GM18502 (cell line): ENCODE measurements at regions not wholly inside any gene's neighbourhood (a gene's known extent, or its start where the extent isn't known, plus 50 kb on each side); places are given as distances from the start of the nearest gene placed in this dataset.
"Not testable (repeated sequence)": the region's sequence is repeated elsewhere in the genome, so short reads cannot be mapped to it uniquely, and the experiment has no call there.

Source experiments
- ATAC-seq: cut with Tn5 transposase; IDR thresholded peaks from one replicate; pipeline ENCODE4 v1.9.1; 2021; ENCODE audit warnings: mild to moderate bottlenecking; ENCODE audit not compliant: unreplicated experiment, poor library complexity

DNA sequence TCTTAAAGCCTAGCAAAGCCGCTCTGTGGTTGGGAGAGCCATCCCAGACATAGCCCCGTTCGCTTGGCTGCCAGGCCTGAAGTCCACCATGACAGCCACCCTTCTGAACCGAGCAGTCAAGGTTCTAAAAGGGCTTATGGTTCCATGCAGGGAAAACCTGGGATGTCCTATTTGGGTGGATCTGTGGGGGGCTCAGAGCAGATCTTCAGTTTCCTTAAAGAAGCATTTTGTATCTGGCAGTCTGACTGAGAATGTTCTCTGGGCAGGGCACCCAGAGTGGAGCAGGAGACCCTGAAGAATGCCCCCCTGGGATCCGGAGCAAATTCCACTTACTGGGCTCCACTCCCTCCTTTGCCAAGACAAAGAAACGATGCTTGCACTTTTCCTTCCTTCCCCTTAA lies 127.2 kb downstream of the IRX5 start:
- no peak for ATAC-seq

DNA sequence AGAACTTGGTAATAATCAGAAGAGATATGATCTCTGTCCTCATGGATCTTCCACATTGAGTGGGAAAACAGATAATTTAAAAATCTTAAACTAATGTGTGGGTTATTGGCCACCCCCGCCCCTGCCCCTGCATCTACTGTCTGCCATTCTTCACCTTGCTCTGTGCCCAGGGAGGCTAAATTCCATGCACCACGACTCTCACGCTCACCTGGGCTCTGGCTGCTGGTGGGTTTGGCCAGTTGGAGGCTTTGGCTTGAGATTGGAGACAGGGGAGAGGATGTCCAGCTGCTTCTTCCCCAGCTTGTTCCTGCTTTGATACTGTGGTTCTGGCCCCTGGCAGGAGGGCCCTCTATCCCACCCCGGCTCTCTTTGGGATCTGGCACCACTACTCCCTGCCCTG lies 127.9 kb downstream of the IRX5 start:
- no peak for ATAC-seq

DNA sequence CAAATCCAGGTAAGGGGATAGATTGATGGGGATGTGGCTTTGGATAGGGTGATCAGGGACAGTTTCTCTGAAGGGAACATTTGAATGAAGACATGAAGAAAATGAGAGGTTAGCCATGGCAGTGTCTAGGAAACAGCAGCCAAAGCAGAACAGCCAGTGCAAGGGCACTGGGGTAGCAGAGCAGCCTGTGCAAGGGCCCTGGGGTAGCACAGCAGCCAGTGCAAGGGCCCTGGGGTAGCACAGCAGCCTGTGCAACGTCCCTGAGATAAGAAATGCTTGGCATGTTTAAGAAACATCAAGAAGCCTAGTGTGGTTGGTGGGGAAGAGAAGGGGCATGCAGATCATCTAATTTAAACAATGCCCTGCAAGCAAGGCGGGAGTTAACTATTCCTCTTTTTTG lies 128.5 kb downstream of the IRX5 start:
- ATAC-seq = no peak

DNA sequence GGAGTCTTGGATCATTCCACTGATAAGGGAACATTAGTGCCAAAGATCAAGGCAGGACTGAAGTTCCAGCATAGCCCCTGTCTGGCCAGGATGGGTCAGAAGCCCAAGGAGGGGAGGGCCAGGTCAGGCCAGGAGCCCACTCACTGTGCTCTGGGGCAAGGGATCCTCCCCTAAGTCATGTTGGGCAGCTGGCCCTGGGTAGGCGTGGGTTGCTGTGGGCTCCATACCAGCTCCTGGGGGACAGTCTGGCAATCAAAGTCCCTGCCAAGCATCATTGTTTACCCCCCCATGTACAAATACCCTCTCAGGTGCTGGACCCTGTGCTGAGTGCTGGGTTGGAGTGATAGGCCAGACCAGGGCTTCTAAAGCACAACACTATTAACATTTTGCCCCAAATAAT lies 130.5 kb downstream of the IRX5 start:
- ATAC-seq = no peak

DNA sequence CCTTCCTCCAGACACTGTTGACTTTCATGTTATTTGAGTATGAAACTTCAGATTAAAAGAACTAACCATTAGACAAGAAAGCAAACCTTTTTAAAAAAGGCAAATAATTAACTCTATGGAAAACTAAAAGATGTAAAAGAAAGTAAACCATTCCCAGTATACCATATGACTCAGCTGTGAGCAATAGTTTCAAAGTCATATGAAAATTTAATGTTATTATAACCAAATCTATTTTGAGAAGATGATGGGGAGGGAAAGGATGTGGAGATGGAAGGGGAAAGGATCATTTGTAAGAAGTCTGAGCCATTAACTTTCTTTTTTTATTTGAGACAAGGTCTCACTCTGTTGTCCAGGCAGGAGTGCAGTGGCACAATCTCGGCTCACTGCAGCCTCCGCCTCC lies 131.8 kb downstream of the IRX5 start:
- ATAC-seq = no peak

DNA sequence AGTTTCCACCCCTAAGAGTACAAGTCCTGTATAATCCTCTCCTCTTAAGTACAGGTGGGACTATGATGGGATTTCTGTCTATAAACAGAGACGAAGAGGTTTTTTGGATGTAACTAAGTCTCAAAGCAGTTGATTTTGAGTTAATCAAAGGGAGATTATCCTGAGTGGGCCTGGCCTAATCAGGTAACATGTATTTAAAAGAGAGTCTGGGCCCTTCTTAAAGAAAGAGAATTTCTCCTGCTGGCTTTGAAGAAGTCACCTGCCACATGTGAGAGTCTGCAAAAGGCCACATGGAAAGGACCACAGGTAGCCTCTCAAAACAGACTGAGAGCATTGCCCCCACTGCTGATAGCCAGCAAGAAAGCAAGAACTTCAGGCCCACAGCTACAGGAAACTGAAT lies 142.3 kb downstream of the IRX5 start:
- no peak for ATAC-seq

DNA sequence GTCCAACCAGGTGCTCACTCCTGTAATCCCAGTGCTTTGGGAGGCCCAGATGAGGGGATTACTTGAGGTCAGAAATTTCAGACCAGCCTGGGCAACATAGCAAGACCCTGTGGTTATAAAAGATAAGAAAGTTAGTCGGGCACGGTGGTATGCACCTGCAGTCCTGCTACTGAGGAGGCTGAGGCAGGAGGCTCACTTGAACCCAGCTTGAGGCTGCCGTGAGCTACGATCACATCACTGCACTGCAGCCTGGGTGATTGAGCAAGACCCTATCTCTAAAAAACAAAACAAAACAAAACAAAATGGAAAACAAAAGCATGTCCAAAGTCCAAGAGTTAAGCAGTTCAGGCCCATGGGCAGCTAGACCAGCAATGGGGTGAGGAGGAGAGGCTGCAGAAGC lies 143.2 kb downstream of the IRX5 start:
- no peak for ATAC-seq

DNA sequence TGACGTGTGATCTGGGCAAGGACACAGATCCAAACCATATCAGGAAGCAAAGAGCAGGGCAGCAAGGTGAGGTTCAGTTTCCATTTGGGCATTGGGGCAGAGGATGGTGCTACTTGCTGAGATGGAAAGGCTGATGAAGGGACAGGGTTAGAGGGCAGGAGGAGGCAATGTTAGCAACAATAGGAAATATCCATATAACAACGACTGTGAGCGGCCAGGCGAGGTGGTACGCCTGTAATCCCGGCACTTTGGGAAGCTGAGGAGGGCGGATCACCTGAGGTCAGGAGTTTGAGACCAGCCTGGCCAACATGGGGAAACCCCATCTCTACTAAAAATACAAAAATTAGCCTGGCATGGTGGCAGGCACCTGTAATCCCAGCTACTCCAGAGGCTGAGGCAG lies 144.5 kb downstream of the IRX5 start:
- ATAC-seq = not testable (repeated sequence)

DNA sequence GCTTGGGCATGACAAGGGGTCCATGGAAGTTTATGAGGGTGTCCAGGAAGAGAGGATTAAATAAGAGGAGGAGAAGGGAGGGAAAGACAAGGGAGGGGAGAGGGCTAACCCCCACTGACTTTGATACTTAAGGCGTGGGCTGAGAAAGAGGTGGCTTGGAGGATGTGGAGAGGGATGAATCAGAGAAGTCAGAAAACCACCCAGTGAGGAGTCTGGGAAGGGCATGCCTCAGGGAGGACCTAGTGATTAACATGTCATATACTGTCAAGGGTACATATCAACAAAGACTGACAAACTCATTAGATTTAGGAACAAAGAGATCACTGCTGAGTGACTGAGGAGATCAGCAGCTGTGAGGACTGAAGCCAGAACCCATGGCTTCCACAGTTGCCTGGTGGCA lies 145.4 kb downstream of the IRX5 start:
- ATAC-seq = no peak

DNA sequence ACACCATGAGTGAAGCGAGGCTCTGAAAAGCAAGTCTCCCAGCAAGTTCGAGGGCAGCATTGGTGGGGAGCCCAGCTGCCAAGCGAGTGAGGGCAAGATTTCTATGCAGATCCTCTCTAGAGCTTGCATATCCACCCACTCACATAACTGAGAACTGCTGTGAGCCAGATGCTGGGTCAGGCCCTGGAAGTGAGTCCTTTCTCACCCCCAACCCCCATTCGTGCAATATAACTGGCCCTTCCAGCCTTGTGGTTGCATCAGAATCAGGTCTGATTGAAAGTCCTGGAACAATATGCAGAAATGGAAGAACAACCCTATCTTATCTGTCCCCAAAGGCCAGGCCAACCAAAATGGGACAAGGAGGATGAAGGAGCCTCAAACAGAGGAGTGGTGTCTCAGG lies 146.6 kb downstream of the IRX5 start:
- no peak for ATAC-seq

DNA sequence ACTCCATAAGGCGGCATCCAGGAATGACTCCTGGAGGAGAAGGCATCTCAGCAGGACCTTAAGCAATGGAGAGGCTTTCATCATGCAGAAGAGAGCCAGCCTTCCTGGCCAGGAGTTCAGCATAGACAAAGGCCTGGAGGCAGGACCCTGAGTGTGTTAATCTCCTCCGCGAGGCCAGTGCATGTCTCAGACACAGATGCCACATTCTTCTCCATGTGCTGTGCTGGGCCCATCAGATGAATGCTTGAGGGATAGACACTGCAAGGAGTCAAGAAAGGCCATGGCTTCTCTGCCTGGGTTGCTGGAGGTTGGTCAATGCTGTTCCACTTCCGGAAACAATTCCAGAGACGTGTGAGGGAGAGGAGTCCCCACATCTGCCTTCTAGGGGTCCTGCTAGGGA lies 147.5 kb downstream of the IRX5 start:
- no peak for ATAC-seq

DNA sequence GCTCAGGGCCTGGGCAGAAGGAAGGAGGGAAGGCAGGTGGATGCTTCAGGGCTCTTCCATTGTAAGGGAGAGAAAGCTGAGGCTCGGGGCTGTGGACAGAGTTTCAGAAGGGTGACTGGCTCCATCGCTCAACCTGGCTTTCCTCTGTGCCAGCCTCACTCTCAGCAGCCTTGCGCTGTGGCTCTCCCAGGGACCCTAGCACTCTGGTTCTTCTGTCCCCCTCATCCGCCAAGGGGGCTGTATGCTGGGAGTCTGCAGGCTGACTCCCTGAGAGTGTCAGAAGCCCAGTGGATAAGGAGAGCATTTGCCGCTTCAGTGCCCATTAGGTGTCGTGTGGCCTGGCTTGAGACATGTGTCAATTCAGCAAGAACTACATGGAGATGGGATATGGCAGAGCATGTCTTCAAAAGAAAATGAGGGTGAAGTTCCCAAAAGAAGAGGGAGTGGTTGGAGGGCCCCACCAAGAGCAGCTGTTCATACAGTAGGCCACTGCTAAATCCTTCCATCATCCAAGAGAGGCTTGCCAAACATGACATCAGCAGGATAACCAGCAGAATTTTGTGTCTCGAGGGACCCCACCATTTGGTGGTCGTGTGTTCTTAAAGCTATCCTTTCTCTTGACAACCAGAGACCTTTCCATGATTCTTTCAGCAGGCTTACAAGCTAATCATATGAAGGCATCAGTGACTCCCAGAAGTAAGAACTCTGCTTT lies 148.2 kb downstream of the IRX5 start:
- no peak for ATAC-seq

DNA sequence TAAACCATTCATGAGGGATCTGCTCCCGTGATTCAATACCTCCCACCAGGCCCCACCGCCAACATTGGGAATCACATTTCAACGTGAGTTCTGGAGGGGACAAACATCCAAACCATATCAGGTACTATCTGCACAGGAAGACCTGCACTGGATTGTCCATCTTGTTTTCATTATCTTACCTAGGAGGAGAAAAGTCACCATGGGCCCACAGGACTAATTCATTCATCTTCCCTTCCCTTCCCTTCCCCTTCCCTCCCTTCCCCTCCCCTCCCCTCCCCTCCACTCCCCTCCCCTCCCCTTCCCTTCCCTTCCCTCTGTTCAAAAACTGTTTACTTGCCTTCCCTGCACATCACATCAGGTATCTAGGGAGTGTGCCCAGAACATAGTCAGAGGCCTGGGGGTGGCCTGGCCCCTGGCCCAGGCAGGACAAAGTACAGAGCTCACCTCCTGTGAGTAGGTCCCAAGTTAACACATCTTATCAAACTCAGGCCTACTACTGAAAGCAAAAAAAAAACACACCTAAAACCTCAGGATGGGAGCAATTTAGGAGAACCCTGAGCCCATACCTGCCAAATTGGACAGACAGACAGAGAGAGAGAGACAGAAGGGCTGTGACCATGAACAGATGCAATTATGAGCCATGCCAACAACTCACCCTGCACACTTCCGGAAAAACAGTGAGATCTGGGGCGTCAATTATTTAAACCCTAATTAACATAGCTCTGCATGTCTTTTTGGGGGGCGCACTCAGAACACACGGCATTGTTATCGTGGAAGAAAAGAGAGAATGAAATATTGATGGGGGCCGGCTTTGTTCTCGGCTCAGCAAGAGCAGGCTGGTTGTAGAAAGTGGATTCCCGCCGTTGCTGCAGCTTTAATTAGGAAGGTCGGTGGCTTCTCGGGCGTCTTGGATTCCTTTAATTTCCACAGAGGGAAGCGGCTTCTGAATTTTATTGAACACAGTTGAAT lies 151.2 kb downstream of the IRX5 start:
- ATAC-seq = no peak

DNA sequence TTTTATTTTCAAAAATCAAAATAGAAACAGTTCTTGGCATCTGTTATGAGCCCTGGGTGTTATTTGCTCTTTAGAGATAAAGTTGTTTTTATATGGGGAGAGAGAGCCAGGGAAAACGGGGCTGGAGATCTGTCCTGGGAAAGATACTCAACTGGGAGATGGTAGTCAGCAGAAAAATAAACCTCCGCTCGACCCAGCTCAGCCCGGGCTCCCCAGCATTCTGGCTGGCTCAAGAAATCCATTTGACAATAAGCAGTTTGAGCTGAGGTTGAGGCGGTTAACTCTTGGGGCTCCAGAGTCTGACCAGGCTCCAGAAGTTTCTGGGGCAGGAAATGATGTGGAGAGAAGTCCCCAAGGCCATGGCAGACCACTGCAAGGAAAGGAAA lies 151.9 kb downstream of the IRX5 start:
- no peak for ATAC-seq

DNA sequence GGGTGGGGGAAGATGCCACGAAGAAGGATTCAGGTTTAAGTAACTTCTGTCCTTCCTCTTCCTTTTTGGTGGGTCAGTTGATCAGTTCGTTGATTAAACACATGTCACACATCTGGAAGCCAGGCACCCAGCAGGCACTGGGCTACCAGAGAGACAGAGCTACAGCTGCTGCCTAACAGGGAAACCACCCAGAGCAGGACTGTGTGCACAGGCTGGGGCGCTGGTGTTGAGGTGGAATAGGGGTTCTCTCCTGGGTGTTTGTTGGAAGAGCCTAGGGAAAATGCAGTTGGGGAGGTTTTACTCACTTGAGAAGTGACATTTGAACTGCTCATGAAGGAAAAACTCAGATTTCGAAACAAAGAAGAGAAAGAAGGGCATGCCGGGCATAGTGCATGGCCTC lies 152.4 kb downstream of the IRX5 start:
- no peak for ATAC-seq

DNA sequence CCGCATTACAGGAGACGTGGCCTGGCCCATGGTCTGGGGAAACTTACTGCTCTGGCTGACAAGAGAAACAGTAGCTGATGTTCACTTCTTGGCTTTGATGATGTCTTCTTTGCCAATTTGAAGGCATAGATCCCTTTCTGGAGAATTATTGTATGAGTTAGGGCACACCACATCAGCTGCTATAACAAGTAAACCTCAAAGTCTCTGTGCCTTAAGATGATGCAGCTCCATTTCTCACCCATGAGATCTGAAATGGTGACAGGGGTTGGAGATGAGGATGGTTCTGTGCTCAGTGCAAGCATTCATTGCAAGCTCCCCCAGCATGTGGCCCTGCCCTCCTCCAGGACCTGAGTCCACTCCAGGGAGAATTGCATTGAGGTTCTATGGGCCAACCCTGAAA lies 157.4 kb downstream of the IRX5 start:
- ATAC-seq = no peak

DNA sequence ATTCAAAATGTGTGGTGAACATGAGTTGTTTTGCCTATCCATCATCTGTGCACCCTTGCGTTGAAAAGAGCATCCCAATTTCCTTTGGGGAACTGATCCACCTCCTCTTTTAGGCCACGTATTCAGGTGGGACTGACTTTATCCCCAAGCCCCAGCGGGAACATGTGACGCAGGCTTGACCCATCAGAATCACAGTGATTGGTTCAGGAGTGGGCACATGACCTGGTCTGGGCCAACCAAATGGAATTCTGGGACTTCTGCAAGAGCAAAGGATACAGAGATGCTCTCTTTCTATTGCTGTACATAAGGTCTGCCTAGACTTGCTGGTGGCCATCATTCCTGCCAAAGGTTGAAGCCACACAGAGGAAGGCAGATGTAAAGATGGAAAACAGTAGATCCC lies 158.9 kb downstream of the IRX5 start:
- no peak for ATAC-seq

DNA sequence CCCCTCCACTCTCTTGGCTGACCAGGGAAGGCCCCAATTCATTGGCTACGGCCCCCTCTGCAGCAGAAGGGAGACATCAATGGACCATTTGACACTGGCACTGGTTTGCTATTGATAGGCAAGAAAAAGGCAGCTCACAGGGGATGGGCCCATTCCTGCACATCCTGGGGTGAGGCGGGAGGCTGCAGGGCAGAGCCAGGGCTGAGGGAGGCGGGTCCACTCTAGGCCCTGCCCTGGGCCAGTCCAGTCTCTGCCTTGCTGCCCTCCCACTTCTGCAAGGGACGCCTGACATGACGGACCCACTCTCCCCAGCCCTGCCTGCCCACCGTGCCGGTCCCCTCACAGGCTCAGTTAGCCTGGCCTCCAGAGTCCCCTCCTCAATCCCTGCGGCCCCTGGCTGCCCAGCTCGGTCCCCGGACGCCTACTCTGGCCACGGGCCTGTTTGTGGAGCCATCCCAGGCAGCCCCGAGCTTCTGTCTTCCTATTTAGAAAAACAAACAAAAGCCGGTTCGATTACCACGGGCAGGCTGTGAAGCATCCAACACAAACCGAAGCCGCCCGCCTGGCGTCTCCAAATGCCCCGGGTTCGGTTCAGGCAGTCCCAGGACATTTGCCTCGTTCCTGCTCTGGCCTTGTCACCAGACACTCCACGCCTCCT lies 160.7 kb downstream of the IRX5 start:
- ATAC-seq = no peak

DNA sequence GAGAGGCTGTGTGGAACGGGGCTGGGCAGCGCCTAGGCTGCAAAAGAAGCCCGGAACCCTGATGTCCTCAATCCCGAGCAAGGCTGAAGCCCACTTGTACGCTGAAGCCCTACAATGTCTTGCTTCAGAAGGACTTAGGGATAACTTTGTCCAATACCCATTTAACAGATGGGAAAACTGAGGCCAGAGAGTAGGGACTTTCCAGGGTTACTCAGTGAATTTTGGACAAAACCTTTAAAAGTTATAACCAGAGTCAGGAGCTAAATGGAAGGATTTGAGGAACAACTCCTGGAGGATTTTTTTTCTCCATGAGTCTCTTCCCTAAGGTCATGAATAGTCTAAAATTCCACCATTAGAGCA lies 161.2 kb downstream of the IRX5 start:
- ATAC-seq = no peak

DNA sequence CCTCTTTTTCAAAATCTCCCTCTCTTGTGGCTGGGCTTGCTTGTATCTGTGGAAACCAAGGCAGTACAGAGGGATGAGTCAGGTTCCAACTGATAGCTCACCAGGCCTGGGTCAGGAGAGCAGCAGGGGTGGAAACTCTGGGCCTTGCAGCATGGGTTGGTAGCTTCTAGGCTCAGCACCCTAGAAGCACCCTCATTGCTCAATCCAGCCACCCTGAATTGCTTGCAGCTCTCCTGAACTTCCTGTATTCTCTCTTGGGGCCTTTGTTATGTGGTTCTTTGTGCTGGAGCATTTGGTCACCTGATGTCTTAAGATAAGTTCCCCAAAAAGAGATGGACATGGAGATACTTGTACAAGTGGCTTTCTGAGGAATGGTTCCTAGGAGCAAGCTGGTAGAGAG lies 169.4 kb downstream of the IRX5 start:
- ATAC-seq = no peak

DNA sequence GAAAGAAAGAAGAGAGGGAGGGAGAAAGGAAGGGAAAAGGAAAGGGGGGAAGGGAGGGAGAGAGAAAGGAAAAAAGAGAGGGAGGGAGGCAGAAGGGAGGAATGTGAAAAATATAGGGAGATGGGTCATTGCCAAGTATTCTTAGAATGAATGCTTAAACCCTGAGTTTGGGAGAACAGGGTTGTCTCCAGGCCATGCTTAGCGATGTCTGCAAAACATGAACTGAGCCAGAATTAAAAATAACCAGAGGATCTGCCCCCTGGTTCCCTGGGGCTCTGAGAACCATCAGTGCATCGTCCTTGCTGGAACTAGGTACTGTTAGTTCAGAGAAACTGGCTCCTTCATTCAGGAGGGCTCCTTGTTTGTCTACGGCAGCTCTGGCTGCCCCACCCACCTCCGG lies 170.4 kb downstream of the IRX5 start:
- ATAC-seq = no peak
